HL-60 (cell line): ENCODE measurements at regions not wholly inside any gene's neighbourhood (a gene's known extent, or its start where the extent isn't known, plus 50 kb on each side); places are given as distances from the start of the nearest gene placed in this dataset.

ENCODE experiments used
- DNase-seq, 2 experiments: peaks; one replicate each; pipeline ENCODE4 v3.0.0-alpha.2; 2010 to 2020; ENCODE audit warnings: low read depth in 1 of 2, low spot score in 1 of 2
- H3K27ac ChIP-seq: fragments of 250-450 bp; sonication (Bioruptor Pico); replicated peaks from 2 replicates; pipeline ENCODE4 v1.5.1; 2020; ENCODE audit warnings: mild to moderate bottlenecking, moderate library complexity
- H3K27me3 ChIP-seq: fragments of 250-450 bp; sonication (Bioruptor Pico); 2 replicates; pipeline ENCODE4 v1.5.1; 2021; ENCODE audit warnings: mild to moderate bottlenecking, moderate library complexity; ENCODE audit not compliant: insufficient read depth, poor library complexity, severe bottlenecking
- H3K4me3 ChIP-seq: replicated peaks from 2 replicates; pipeline ENCODE4 v1.5.1; 2011; ENCODE audit warnings: mild to moderate bottlenecking, control low read depth, low read length; ENCODE audit not compliant: insufficient read depth
- CTCF ChIP-seq: IDR thresholded peaks from one replicate; pipeline ENCODE4 v1.5.1; 2011; ENCODE audit warnings: low read length, control low read depth, inconsistent platforms; ENCODE audit not compliant: insufficient read depth
- GABPA ChIP-seq: IDR thresholded peaks from 2 replicates; pipeline ENCODE4 v1.6.1; 2012; ENCODE audit warnings: low read depth
- POLR2AphosphoS5 ChIP-seq: IDR thresholded peaks from 2 replicates; pipeline ENCODE4 v1.6.1; 2012; ENCODE audit warnings: low read depth
- SPI1 ChIP-seq: IDR thresholded peaks from 2 replicates; pipeline ENCODE4 v1.6.1; 2012; ENCODE audit warnings: low read depth, mild to moderate bottlenecking, borderline replicate concordance
- TF ChIP-seq, protein P1 (sequence below): IDR thresholded peaks from 2 replicates; pipeline ENCODE4 v1.6.1; 2012; ENCODE audit warnings: low read depth; ENCODE audit not compliant: insufficient replicate concordance

DNA sequence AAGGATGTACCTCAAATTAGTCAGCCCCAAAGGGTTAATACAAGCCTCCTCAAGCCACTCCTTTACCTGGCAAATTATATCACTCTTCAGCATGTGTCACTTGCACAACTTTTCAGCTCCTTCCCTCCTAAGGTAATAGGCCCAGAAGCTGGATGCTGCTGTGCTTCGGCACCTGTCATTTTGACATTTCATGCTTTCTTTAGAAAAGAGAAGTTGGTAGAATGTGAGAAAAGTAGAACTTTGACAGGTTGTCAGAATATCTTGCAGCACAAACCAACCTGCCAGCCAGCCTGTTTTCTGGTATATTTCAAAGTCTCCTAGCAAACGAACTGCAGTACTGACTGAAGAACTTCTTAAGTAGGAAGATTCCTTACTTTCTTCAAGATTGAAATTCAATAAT is 2136.9 kb downstream of the MAT2B start:
- DNase-seq, result no peak
- Histone ChIP-seq H3K27ac (no peak overlapping the region), H3K4me3 (no peak overlapping the region), H3K27me3 (no peaks in the 10 kb centered on the region)
- TF ChIP-seq GABPA (no peak), SPI1 (no peak), CTCF (no peak), POLR2AphosphoS5 (no peak)
- TF ChIP-seq, protein P1, sequence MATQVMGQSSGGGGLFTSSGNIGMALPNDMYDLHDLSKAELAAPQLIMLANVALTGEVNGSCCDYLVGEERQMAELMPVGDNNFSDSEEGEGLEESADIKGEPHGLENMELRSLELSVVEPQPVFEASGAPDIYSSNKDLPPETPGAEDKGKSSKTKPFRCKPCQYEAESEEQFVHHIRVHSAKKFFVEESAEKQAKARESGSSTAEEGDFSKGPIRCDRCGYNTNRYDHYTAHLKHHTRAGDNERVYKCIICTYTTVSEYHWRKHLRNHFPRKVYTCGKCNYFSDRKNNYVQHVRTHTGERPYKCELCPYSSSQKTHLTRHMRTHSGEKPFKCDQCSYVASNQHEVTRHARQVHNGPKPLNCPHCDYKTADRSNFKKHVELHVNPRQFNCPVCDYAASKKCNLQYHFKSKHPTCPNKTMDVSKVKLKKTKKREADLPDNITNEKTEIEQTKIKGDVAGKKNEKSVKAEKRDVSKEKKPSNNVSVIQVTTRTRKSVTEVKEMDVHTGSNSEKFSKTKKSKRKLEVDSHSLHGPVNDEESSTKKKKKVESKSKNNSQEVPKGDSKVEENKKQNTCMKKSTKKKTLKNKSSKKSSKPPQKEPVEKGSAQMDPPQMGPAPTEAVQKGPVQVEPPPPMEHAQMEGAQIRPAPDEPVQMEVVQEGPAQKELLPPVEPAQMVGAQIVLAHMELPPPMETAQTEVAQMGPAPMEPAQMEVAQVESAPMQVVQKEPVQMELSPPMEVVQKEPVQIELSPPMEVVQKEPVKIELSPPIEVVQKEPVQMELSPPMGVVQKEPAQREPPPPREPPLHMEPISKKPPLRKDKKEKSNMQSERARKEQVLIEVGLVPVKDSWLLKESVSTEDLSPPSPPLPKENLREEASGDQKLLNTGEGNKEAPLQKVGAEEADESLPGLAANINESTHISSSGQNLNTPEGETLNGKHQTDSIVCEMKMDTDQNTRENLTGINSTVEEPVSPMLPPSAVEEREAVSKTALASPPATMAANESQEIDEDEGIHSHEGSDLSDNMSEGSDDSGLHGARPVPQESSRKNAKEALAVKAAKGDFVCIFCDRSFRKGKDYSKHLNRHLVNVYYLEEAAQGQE, result no peak

GRCh38 chr5:165665735-165666400 is 2160.4 kb downstream of the MAT2B start:
- H3K4me3 ChIP-seq, result no peak overlapping the region
- DNase-seq, result no peak
- TF ChIP-seq POLR2AphosphoS5 (no peak), GABPA (no peak), SPI1 (no peak), CTCF (no peak)
- TF ChIP-seq, protein P1, result no peak
- H3K27ac ChIP-seq, result no peak overlapping the region
- no peaks in the 10 kb centered on the region for H3K27me3 ChIP-seq

- H3K27ac ChIP-seq, result no peak overlapping the region
- TF ChIP-seq, protein P1, result no peak
- no peak for TF ChIP-seq GABPA
- no peak for TF ChIP-seq SPI1
- H3K4me3 ChIP-seq, result no peak overlapping the region
- no peaks in the 10 kb centered on the region for H3K27me3 ChIP-seq
- DNase-seq, result no peak
These were observed 2168.1 kb downstream of the MAT2B start for GRCh38 chr5:165673499-165673898.
